ENCODE measurements at regions not wholly inside any gene's neighbourhood (a gene's known extent, or its start where the extent isn't known, plus 50 kb on each side); places are given as distances from the start of the nearest gene placed in this dataset.

- TF ChIP-seq CTCF (IDR thresholded peaks at IDR 0.05) (no peak), POLR2AphosphoS5 (IDR thresholded peaks at IDR 0.05; ENCODE audit: low read depth, low read length) (no peak), TCF7L2 (IDR thresholded peaks at IDR 0.05; ENCODE audit: low read depth, low read length) (no peak), SIN3A (IDR thresholded peaks at IDR 0.05; ENCODE audit: borderline replicate concordance, insufficient read depth, low read depth, low read length) (no peak)
- TF ChIP-seq, protein P1, sequence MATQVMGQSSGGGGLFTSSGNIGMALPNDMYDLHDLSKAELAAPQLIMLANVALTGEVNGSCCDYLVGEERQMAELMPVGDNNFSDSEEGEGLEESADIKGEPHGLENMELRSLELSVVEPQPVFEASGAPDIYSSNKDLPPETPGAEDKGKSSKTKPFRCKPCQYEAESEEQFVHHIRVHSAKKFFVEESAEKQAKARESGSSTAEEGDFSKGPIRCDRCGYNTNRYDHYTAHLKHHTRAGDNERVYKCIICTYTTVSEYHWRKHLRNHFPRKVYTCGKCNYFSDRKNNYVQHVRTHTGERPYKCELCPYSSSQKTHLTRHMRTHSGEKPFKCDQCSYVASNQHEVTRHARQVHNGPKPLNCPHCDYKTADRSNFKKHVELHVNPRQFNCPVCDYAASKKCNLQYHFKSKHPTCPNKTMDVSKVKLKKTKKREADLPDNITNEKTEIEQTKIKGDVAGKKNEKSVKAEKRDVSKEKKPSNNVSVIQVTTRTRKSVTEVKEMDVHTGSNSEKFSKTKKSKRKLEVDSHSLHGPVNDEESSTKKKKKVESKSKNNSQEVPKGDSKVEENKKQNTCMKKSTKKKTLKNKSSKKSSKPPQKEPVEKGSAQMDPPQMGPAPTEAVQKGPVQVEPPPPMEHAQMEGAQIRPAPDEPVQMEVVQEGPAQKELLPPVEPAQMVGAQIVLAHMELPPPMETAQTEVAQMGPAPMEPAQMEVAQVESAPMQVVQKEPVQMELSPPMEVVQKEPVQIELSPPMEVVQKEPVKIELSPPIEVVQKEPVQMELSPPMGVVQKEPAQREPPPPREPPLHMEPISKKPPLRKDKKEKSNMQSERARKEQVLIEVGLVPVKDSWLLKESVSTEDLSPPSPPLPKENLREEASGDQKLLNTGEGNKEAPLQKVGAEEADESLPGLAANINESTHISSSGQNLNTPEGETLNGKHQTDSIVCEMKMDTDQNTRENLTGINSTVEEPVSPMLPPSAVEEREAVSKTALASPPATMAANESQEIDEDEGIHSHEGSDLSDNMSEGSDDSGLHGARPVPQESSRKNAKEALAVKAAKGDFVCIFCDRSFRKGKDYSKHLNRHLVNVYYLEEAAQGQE (IDR thresholded peaks at IDR 0.05; ENCODE audit: insufficient read depth in 1 of 2, low read depth in 2 of 2, low read length in 1 of 2) = no peak
These were observed 659.8 kb downstream of the BCL11A start for GRCh38 chr2:59893612-59894011.
